OCI-LY3 (cell line): ENCODE measurements at regions not wholly inside any gene's neighbourhood (a gene's known extent, or its start where the extent isn't known, plus 50 kb on each side); places are given as distances from the start of the nearest gene placed in this dataset.

Source experiments
- EZH2phosphoT487 ChIP-seq: fragments of 200-600 bp; shearing (Covaris generic); IDR thresholded peaks from 2 replicates; pipeline ENCODE4 v1.6.1; 2018; ENCODE audit warnings: antibody characterized with exemption, mixed run types, low read depth
- TF ChIP-seq, protein P1 (sequence below): fragments of 200-600, 300-600 bp; sonication (generic); IDR thresholded peaks from 2 replicates; pipeline ENCODE4 v1.5.1; 2014; ENCODE audit warnings: antibody characterized with exemption, low read length, low read depth

DNA sequence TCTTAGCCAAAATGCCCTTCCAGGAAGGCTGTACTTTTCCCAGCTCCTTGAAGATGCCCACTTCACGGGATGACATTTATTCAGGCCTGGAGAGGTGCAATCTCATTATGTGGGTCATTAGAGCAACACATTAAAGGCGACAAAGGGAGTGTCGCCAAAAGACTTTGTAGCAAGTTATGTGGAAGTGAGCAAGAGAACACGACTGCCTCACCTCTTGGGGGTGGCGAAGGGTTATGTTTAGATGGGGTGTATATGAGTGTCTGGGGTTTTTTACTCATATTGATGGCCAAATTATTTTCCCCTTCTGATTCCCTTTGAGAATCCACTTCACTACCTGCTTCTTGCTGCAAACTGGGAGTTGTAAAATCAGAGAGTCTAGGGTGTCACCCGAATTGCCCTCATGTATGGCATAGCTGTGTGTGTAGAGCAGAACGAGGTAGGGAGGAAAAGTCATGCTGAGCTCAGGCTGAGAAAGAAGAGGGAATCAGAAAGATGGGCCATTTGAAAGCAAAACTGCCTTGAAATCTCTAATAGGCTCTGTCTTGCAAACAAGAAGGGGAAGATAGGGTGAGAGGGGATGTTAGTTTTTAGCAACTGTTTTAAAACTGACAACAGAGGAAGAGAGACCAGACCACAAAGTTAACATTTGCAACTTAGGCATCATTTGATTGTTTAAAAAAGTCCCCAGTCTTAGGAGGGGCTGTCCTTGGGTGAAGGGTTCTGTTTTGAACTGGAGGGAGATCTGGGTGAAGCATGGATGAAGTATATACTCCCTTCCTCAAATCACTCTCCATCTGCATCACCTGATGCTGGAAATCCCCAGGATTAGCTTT is 97.1 kb upstream of the IL12B start:
- TF ChIP-seq, protein P1, sequence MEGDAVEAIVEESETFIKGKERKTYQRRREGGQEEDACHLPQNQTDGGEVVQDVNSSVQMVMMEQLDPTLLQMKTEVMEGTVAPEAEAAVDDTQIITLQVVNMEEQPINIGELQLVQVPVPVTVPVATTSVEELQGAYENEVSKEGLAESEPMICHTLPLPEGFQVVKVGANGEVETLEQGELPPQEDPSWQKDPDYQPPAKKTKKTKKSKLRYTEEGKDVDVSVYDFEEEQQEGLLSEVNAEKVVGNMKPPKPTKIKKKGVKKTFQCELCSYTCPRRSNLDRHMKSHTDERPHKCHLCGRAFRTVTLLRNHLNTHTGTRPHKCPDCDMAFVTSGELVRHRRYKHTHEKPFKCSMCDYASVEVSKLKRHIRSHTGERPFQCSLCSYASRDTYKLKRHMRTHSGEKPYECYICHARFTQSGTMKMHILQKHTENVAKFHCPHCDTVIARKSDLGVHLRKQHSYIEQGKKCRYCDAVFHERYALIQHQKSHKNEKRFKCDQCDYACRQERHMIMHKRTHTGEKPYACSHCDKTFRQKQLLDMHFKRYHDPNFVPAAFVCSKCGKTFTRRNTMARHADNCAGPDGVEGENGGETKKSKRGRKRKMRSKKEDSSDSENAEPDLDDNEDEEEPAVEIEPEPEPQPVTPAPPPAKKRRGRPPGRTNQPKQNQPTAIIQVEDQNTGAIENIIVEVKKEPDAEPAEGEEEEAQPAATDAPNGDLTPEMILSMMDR = no peak
- no peak for TF ChIP-seq EZH2phosphoT487
